Renal cortical epithelial cell (primary cell): ENCODE measurements at regions not wholly inside any gene's neighbourhood (a gene's known extent, or its start where the extent isn't known, plus 50 kb on each side); places are given as distances from the start of the nearest gene placed in this dataset.
"Not testable (repeated sequence)": the region's sequence is repeated elsewhere in the genome, so short reads cannot be mapped to it uniquely, and the experiment has no call there.

Experiments used
- DNase-seq: peaks from one replicate; pipeline ENCODE4 v3.0.0-alpha.2; 2011; ENCODE audit warnings: low read depth

DNA sequence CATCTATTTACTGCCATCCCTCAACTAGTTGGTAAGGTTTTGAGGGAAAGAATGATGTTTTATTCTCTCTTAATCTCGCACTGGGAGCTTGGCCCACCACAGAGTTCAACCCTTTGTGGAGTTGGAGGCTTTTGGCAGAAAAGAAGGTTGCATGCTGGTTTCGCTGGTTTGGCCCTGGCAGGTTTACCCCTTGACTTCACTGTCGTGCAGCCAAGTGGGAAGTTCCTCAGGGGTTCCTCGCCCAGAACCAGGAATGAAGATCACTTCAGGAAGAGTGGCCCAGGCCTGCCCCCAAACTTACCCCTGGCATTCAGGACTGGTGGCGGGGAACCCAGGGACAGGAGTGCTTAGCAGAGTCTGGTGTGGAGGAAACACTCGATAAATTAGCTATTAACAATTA is 103.1 kb upstream of the LYZL2 start:
- no peak for DNase-seq

DNA sequence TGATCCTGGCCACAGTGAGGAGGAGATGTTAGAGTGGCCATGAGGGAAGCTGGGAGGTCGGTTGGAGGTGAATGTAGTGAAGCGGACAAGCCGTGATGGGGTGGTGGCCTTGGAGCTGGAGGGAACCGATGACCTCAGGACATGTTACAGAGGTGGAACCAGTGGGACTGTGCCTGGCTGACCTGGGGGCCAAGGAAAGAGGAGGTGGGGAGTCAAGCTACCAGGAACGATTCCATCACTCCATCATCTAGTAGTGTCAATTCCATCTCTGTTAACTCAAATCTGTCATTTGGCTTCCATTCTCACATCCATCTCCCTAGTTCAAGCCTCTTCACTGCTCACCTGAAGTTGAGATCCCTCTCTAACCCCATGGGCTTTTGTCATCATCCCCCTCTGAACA is 102.4 kb upstream of the LYZL2 start:
- DNase-seq = no peak

DNA sequence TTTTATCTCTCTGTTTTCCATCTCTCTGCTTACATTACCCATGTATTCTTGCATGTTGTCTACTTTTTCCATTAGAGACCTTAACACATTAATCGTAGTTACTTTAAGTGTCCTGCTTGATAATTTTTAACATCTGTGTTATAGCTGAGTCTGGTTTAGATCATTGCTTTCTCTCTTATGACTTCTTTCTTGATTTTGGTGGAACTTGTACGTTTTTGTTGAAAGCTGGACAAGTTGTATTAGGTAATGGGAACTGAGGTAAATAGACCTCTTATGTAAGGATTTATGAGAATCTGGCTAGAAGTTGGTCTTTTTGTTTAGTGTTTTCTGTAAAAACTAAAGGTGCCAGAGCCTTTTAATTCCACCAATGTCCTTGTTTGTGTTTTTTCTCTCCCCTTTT is 100.8 kb upstream of the LYZL2 start:
- DNase-seq = no peak

DNA sequence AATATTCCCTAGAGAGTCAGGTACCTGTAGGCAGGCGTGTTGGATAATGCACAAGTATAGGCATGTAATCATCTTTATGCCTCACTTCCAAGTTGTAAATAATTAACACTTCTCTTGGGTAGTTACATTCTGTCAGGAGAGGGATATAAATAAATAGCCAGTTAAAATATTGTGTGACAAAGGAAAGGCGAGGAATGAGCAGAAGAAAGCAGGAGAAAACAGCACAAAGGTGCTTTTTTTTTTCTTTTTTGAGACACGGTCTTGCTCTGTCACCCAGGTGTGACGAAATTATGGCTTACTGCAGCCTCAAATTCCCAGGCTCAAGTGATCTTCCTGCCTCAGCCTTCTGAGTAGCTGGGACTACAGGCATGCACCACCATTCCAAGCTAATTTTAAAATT is 99.2 kb upstream of the LYZL2 start:
- peak; percentile 92 for DNase-seq

DNA sequence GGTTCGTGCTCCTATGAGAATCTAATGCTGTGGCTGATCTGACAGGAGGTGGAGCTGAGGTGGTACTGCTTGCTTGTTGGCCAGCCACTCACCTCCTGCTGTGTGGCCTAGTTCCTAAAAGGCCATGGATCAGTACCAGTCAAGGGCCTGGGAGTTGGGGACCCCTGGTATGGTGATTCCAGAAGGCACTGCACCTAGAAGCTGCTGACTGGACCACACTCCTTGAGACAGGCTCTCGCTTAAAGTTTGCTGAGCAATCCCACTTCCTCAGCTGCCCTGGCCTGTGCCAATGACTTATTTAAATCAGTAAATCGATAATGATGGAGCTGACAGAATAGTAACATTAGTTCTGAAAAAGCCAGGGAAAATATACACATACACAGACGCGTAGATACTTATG is 98.6 kb upstream of the LYZL2 start:
- DNase-seq = no peak

DNA sequence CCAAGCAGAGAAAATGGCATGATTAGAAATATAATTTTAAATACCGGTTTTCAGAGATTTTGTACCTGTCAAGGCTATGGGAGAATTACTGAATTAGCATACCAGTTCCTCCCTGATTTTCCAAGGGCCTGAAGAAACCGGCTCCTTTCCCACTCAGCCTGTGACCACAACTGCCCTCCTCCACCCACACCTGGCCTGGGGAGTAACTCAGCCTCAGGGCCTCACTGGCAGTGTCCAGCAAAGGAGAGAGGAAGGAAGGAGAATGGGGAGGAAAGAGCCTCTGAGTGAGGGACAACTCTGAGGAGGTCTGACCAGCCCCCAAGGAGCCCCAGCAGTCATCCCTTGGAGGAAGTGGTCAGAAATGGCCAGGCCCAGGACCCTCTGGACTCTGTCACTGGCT is 98.0 kb upstream of the LYZL2 start:
- DNase-seq = peak; percentile 62

DNA sequence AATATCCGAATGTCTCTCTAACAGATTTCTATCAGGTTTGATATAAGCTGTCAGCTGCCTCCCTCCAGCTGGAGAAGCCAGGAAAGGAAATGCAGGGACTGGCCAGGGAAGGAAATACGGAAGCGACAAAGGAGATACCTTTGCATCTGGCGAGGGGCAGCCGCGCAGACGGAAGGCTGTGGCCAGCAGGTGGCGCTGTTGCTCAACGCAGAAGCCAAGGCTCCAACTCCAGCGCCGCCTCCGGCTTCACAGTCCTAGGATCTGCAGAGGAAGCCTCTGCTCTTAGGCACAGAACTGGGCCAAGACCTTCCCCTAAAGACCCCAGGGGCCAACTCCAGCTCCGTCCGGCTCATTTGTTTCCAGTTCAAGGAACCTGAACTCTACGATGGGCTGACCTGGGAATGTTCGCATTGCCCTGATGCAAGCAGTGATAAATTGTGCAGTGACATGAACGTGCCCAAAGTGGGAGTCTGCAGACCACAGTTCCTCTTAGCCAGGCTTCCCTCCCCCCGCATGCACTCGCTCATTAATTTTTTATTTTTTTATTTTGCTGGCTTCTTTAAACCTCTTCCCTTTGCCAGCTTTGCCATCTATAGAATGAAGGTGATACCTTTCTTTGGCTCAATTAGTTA is 97.3 kb upstream of the LYZL2 start:
- DNase-seq = peak; percentile 46

DNA sequence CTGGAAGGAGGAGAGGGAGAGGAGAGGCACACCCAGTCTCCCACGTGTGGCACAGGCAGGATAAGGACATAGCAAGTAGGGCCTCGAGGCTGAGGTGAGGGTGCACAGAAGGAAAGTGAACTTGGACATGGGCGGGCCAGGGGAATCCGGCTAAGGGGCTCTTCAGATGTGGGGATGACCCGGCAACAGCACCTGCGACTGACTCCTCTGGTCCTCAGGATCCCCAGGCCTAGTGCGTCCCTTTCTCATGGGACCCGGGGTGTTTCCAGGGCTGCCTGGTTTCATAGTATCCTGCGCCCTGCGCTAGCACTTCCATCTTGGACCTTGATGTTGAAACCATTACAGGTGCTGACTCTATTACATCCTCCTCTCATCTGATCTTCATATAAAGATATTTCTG is 96.1 kb upstream of the LYZL2 start:
- no peak for DNase-seq

DNA sequence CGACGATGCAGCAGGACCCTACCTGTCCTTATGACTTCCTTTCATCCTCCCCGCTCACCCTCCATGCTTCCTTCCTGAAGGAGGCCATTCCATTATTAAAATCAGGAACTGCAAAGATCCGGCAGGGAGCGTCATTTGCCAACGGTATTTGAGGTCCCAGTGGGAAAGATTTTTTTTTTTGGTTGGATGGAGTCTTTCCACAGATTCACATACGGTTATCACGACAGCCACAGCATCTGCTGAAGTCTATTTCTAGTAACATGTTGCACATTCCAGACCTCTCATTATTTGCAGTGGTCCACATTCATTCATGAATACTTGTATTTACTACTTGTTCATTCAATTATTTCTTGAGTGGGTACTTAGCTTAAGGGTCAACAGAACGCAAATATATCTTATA is 94.7 kb upstream of the LYZL2 start:
- DNase-seq = no peak

DNA sequence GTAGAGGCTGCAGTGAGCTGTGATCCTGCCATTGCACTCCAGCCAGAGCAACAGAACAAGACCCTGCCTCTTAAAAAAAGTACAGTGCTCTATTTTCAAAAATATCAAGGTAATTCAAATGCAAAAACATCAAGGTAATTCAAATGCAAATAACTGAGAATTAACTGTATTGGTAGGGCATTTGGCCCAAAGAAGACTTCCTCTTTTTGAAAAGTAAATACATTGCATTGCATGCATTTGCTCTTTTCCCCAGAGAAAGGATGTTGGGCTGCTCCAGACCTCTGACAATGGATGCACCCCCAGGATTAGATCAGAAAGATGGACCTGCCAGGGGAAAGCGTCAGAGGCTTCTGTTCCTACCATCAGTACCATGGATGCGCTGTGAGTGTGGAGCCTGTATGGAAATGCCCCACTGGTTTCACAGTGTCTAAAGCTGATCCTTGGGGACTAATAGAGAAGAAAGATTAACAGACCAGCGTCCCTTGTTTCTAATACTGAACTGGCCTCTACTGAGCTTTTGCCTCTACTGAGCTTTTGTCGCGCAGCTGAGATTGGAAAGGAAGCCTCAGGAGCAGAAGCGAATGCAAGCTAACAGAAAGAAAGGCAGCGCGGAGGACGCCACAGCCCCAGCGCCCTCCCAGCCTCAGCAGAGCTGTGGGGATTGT is 93.5 kb upstream of the LYZL2 start:
- no peak for DNase-seq

DNA sequence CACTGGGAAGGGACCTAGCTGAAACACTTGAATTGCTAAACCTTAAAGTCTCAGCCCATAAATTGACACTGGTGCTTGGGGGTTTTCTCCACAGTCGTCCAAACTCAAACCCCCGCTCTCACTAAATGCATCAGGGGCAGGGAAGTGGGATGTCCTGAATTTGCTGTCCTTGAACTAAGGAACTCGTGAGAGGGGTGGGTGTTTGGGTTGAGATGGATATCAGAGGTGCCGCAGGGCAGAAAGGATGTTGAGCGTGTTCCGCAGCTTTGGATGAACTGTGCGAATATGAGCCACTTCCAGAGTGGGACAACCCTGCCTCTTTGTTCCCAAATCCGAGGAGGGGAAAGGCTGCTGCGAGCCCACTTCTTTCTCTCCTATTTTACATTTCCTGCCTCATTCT is 90.3 kb upstream of the LYZL2 start:
- DNase-seq = no peak

DNA sequence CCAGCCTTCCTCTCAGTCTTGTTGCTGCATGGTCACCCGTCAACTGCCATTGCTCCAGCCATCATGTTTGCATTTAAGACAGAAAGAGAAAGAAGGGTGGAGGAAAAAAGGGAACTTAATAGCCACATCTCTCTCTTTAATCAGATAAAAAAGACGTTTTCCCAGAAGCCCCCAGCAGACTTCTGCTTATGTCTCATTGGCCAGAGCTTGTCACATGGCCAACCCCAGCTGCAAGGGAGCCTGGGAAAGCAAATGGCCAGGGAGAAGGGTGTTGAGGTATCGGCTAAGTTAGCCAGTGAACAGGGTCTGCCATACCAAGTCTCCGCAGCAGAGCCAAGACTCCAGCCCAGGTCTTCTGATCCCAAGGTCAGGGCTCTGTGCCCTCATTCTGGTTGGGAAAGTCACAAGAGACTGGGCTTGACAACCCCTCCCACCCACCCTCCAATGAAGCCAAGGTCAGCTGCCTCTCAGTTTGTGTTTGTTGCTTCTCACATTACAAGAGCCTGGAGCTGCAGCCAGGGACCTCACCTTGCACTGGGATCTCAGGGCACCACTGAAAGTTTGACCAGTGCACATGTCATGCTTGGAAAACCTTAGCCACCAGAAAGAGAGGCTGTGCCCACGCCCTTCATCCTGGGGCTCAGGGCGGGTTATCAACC is 80.3 kb upstream of the LYZL2 start:
- DNase-seq = no peak

DNA sequence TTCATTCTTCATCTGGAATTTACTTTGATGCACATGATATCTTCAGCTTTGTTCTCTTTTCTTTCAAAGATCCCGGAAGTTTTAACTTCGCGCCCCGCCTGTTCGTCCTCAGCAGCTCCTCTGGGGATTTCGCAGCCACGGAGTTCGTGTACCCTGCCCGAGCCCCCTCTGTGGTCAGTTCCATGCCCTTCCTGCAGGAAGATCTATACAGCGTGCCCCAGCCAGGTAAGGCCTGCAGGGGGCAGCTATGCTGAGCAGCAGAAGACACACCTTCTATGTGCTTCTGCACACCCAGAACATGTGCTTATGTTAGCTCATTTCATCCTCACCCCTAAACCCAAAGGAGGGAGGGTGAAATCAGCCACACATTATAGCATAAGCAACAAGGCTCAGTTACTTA is 79.7 kb upstream of the LYZL2 start:
- DNase-seq = no peak

DNA sequence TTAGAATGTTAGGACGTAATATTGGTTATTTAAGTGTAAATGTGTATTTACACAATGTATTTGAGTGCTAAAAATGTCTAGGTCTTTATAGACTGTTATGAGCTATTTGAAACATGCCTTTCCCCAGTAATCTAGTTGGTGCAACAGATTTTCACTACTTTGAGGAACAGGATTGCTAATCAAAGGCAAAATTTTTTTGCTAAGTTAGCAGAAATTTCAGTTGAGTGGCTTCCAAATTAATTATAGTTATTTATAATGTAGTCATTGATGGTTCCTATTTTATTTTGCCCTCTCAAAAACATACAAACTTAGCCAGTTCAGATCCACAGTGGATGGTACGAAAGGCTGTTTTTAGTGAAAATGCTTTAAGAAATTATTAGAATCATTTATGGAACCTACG is 78.7 kb upstream of the LYZL2 start:
- DNase-seq = no peak

DNA sequence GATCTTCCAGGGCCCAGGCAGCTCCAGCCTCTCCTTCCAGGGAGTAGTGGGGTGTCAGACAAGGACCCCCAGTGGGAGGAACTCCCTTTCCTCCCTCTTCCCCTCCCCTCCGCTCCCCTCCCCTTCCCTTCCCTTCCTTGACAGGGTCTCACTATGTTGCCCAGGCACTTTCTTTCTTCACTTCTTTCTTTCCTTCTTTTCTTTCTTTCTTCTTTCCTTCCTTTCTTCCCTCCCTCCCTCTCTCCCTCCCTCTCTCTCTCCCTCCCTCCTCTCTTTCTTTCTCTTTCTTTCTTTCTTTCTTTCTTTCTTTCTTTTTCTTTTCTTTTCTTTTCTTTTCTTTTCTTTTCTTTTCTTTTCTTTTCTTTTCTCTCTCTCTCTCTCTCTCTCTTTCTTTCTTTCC is 76.6 kb upstream of the LYZL2 start:
- DNase-seq = not testable (repeated sequence)

DNA sequence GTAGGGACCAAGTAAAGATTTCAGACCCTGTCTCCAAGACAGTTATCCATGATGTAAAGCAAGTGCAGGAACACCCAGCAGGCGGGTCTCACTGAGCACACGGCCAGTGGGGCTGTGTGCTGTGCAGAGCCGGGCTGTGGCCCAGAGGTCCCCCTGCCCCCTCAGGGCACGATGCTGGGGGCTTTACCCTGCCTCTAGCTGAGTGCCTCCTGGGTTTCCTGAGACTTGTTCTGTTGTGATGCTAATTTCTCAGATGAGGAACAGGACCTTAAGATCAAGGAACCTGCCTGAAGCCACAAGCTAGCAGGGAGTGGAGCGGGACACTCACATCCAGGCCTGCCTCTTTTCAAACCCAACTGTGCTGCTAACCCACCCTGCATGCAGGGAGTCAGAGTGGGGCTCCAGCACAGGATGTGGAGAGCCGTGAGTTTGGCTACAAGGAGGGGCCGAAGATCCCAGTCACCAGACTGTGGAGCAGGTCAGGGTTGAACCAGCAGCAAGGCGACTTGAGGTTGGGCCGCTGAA is 76.1 kb upstream of the LYZL2 start:
- no peak for DNase-seq

DNA sequence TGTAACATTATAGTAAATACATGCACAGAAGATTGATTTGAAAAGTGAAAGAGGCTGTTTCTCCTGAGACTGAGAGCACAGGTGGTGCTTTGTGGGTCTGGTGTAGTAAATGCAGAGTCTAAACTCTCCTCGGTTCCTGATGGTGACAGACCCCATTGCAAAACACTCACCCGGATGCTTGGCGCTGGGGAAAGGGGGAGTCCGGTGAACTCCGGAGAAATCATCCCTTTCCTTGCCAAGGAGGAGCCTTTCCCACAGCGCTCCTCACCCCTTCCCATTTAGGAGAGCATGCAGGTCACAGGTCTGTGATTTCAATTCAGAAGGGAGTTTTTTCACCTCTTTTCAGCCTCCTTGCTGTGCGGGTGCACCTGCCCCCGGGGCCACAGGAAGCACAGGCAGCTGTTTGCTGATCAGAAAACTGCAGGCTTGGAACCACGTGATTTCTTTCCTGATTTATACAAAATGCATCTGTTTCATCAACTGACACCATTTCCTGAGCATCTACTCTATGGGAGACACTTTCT is 75.6 kb upstream of the LYZL2 start:
- no peak for DNase-seq

DNA sequence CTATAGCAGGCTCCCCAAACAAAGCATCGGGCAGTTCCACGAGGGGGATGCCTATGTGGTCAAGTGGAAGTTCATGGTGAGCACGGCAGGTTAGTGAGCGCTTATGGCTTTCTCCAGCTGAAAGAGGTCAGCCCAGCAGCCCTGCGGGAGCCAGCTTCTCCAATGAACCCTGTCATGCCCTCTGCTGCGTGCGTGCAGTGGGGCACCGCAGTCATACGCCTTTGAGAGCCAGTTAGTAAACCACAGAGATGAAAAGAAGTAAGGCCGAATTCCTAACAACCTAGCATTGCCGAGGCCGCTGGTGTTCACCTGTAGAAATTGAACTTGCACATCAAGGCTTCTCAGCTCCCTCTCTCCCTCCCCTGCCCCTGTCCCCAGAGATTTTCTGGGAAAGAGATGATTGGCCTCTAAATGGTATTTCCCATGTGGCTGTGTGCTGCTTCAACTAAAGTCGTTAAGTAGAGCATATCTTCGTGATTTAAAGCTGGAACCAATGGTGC is 75.1 kb upstream of the LYZL2 start:
- DNase-seq = peak; percentile 65

DNA sequence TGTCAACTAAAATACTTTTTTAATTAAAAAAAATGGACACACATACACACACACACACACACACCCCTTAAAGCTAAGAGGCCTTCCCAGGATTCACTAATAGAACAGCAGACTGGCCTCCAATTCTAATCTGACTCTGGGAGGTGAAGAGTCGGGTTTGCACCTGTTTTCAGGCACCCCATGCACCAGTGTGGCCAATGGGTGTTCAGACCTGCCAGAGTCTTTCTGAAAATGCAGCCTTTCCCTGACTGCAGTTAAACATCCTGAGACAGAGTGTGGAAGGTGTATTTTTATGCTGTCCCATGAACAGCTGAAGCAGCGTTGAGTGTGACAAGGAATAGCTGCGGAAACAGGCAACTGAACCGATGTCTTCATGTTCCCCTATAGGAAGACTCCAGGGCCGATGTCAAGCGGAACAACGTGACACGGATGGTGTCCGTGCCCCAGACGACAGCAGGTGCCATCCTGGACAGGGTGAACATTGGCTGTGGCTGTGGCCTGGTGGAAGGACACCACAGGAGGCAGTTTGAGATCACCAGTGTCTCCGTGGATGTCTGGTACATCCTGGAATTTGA is 74.6 kb upstream of the LYZL2 start:
- DNase-seq = no peak

DNA sequence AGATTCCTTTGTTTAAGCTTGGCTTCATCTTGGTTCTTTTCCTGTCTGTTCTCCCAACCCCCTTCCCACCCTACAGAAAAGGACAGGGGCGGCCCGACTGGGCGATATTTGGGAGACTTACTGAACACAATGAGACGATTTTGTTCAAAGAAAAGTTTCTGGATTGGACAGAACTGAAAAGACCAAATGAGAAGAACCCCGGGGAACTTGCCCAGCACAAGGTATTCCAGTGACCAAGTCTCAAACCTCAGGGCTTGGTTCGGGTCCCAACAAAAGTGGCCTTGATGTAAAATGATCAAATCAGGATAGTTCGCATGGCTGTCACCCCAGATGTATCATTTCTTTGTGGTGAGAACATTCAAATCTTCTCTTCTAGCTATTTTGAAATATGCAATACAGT is 73.9 kb upstream of the LYZL2 start:
- not testable (repeated sequence) for DNase-seq

DNA sequence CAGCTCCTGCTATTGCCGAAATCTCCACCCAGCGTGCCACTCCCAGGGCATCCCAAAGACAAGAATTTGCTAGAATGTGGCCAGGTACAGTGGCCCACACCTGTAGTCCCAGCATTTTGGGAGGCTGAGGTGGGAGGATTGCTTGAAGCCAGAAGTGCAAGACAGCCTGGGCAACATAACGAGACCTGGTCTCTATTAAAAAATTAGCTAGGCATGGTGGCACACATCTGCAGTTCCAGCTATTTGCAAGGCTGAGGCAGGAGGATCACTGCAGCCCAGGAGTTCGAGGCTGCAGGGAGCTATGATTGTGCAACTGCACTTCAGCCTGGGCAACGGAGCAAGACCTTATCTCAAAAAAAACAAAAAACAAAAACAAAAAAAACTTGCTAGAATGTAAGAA is 73.3 kb upstream of the LYZL2 start:
- no peak for DNase-seq

DNA sequence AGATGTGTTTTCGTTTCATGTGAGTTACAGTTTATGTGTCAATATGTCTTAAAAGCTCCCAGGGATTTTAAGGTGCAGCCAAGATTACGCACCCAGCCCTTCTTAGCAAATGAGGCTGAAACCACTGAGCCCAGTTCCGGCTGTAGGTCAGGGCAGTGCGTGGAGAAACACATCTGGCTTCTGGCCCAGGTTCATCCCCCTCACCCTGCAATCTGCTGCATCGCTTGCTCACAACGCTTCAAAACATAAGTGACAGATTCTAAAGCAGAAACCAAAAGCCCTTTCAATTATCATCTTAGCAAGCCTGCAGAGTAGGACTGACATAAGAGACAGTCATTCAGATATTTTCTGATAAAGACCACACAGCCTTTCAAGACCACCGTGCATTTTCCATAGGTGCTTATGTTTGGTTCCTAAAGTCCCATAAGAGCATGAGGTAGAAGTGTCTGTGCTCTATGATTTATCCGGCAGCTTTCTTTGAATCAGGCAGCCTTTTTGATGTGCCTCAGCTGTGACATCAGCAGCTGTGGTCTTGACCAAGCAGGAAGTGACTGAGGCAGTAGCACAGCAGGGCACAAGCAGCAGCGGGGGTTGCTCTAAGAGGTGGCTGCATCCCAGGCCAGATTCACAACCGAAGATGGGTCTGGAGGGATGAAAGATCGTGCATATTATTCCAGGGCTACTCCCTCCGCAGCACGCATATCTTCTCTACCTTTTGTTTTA is 72.1 kb upstream of the LYZL2 start:
- DNase-seq = peak; percentile 78
